ENCODE measurements at regions not wholly inside any gene's neighbourhood (a gene's known extent, or its start where the extent isn't known, plus 50 kb on each side); places are given as distances from the start of the nearest gene placed in this dataset.

GRCh38 chr18:41809652-41810051 lies 145.4 kb upstream of the PIK3C3 start:
- TF ChIP-seq CTCF (IDR thresholded peaks at IDR 0.05) (no peak), EZH2 (IDR thresholded peaks at IDR 0.05) (no peak)
